ENCODE measurements at regions not wholly inside any gene's neighbourhood (a gene's known extent, or its start where the extent isn't known, plus 50 kb on each side); places are given as distances from the start of the nearest gene placed in this dataset.
"Not testable (repeated sequence)": the region's sequence is repeated elsewhere in the genome, so short reads cannot be mapped to it uniquely, and the experiment has no call there.

GRCh38 chr21:6130734-6131133 lies 4390.6 kb upstream of the TPTE start:
- TF ChIP-seq POLR2A, CTCF, POLR2AphosphoS5 (IDR thresholded peaks at IDR 0.05): not testable (repeated sequence)
